CD14-positive monocyte (primary cell): ENCODE measurements at regions not wholly inside any gene's neighbourhood (a gene's known extent, or its start where the extent isn't known, plus 50 kb on each side); places are given as distances from the start of the nearest gene placed in this dataset.

Experiments
- DNase-seq, 3 donors: peaks; one replicate each; pipeline ENCODE4 v3.0.0-alpha.2; 2011 to 2022
- H2AFZ ChIP-seq: 2 replicates; pipeline ENCODE4 v1.6.0; 2012; ENCODE audit warnings: mild to moderate bottlenecking, low read depth, low read length, inconsistent platforms; ENCODE audit not compliant: insufficient read depth, poor library complexity, severe bottlenecking
- H3K27ac ChIP-seq, 2 donors: 1 replicate in 1 of 2; 2 replicates in 1 of 2; pipeline ENCODE4 v1.5.1; 2012 to 2013; ENCODE audit warnings: low read length in 2 of 2, control low read depth in 1 of 2, inconsistent platforms in 1 of 2, low read depth in 1 of 2, mild to moderate bottlenecking in 1 of 2
- H3K27me3 ChIP-seq, 2 donors: one replicate each; pipeline versions ENCODE4 v1.6.0 to v1.6.1; 2011 to 2013; ENCODE audit warnings: low read length in 2 of 2; ENCODE audit not compliant: control insufficient read depth in 2 of 2, insufficient read depth in 2 of 2
- H3K36me3 ChIP-seq, 2 donors: replicated peaks in 1 of 2; 1 replicate in 1 of 2; 2 replicates in 1 of 2; pipeline versions ENCODE4 v1.5.1 to v1.6.1; 2012 to 2013; ENCODE audit warnings: low read length in 2 of 2, control low read depth in 1 of 2, inconsistent platforms in 1 of 2, mild to moderate bottlenecking in 1 of 2; ENCODE audit not compliant: insufficient read depth in 2 of 2, control insufficient read depth in 1 of 2
- H3K4me1 ChIP-seq, 2 donors: 1 replicate in 1 of 2; 2 replicates in 1 of 2; pipeline versions ENCODE4 v1.5.1 to v1.6.1; 2012 to 2013; ENCODE audit warnings: low read length in 2 of 2, control low read depth in 1 of 2, inconsistent platforms in 1 of 2, mild to moderate bottlenecking in 1 of 2, moderate library complexity in 1 of 2; ENCODE audit not compliant: insufficient read depth in 2 of 2, control insufficient read depth in 1 of 2
- H3K4me2 ChIP-seq: replicated peaks from 2 replicates; pipeline ENCODE3; 2012; ENCODE audit warnings: low read length, moderate library complexity, mild to moderate bottlenecking; ENCODE audit not compliant: poor library complexity, severe bottlenecking; ENCODE audit errors: extremely low read depth
- H3K4me3 ChIP-seq, 3 experiments: fragments of 200-600 bp in 1 of 3; sonication (generic) in 1 of 3; replicated peaks in 1 of 3; 1 replicate in 2 of 3; 2 replicates in 1 of 3; pipeline ENCODE4 v1.5.1; 2011 to 2013; ENCODE audit warnings: low read length in 3 of 3, mild to moderate bottlenecking in 3 of 3, control low read depth in 2 of 3, low read depth in 2 of 3, inconsistent platforms in 1 of 3, moderate library complexity in 1 of 3
- H3K79me2 ChIP-seq: 2 replicates; pipeline ENCODE4 v1.6.0; 2012; ENCODE audit warnings: mild to moderate bottlenecking, control low read depth, inconsistent platforms, low read length, moderate library complexity; ENCODE audit not compliant: insufficient read depth
- H3K9ac ChIP-seq: 2 replicates; pipeline ENCODE4 v1.6.0; 2017; ENCODE audit warnings: low read length, mild to moderate bottlenecking; ENCODE audit not compliant: insufficient read depth, poor library complexity, severe bottlenecking
- H3K9me3 ChIP-seq, 2 donors: replicated peaks in 1 of 2; 1 replicate in 1 of 2; 2 replicates in 1 of 2; pipeline versions ENCODE4 v1.5.1 to v1.6.1; 2012 to 2013; ENCODE audit warnings: low read length in 2 of 2, control low read depth in 1 of 2; ENCODE audit not compliant: control insufficient read depth in 1 of 2, insufficient read depth in 1 of 2
- H4K20me1 ChIP-seq: 2 replicates; pipeline ENCODE4 v1.6.0; 2012; ENCODE audit warnings: mild to moderate bottlenecking, low read length, control low read depth, moderate library complexity; ENCODE audit not compliant: insufficient read depth
- H3K27ac Mint-ChIP-seq, 7 donors: one replicate each; pipeline ENCODE4 v1.8.0; 2020; ENCODE audit warnings: mild to moderate bottlenecking in 7 of 7, mixed read lengths in 7 of 7, moderate library complexity in 6 of 7, inconsistent platforms in 2 of 7
- H3K27me3 Mint-ChIP-seq, 3 donors: one replicate each; pipeline ENCODE4 v1.8.0; 2021 to 2022; ENCODE audit warnings: low read depth in 3 of 3, mild to moderate bottlenecking in 3 of 3, mixed read lengths in 3 of 3, moderate library complexity in 3 of 3, inconsistent platforms in 1 of 3
- H3K36me3 Mint-ChIP-seq, 2 donors: one replicate each; pipeline ENCODE4 v1.8.0; 2020; ENCODE audit warnings: mixed read lengths in 2 of 2, inconsistent platforms in 1 of 2, mild to moderate bottlenecking in 1 of 2
- H3K4me1 Mint-ChIP-seq: one replicate; pipeline ENCODE4 v1.8.0; 2020; ENCODE audit warnings: mild to moderate bottlenecking, mixed read lengths
- H3K4me3 Mint-ChIP-seq, 2 donors: one replicate each; pipeline ENCODE4 v1.8.0; 2020; ENCODE audit warnings: mild to moderate bottlenecking in 2 of 2, mixed read lengths in 2 of 2, moderate library complexity in 1 of 2
- H3K9me3 Mint-ChIP-seq, 7 donors: one replicate each; pipeline ENCODE4 v1.8.0; 2020 to 2022; ENCODE audit warnings: mixed read lengths in 7 of 7, mild to moderate bottlenecking in 6 of 7, moderate library complexity in 6 of 7, inconsistent platforms in 2 of 7
- CTCF ChIP-seq: fragments of 200-600 bp; IDR thresholded peaks from one replicate; pipeline ENCODE4 v1.8.0; 2022; ENCODE audit warnings: antibody characterized with exemption, mild to moderate bottlenecking
- WGBS: methylation state at CpG from one replicate; pipeline ENCODE4 v1.1.5; 2013; ENCODE audit warnings: missing lambda C conversion rate; ENCODE audit not compliant: insufficient coverage; 5-methylcytosine and 5-hydroxymethylcytosine counted together
- intact Hi-C, 2 donors: fragments of 100-400 bp; cut with micrococcal nuclease; formaldehyde crosslinking; loops; one replicate each; pipeline versions ENCODE4 v1.15.0 to v1.15.1; 2023

GRCh38 chr11:127632546-127632945 is 632.0 kb upstream of the KIRREL3 start:
- H3K27me3 ChIP-seq, result no peaks in the 10 kb centered on the region
- Mint-ChIP-seq H3K9me3 (no peaks in the 10 kb centered on the region), H3K4me1 (no peaks in the 10 kb centered on the region), H3K36me3 (no peaks in the 10 kb centered on the region), H3K27me3 (no peaks in the 10 kb centered on the region), H3K27ac (no peak overlapping the region), H3K4me3 (no peak overlapping the region)
- no peaks in the 10 kb centered on the region for H3K4me1 ChIP-seq
- H3K4me2 ChIP-seq, result no peak overlapping the region
- 85% methylated on average over 2 of the region's 4 CpGs for WGBS
- intact Hi-C loops, result no loop called here
- TF ChIP-seq CTCF, result no peak
- no peaks in the 10 kb centered on the region for H4K20me1 ChIP-seq
- no peak overlapping the region for H2AFZ ChIP-seq
- no peak overlapping the region for H3K4me3 ChIP-seq
- no peaks in the 10 kb centered on the region for H3K9me3 ChIP-seq
- no peak overlapping the region for H3K27ac ChIP-seq
- H3K9ac ChIP-seq, result no peak overlapping the region
- no peaks in the 10 kb centered on the region for H3K79me2 ChIP-seq
- no peaks in the 10 kb centered on the region for H3K36me3 ChIP-seq
- no peak for DNase-seq

GRCh38 chr11:127631974-127632373 is 631.4 kb upstream of the KIRREL3 start:
- Mint-ChIP-seq H3K9me3 (no peaks in the 10 kb centered on the region), H3K27me3 (no peaks in the 10 kb centered on the region), H3K4me1 (no peaks in the 10 kb centered on the region), H3K27ac (no peak overlapping the region), H3K36me3 (no peaks in the 10 kb centered on the region), H3K4me3 (no peak overlapping the region)
- no peak overlapping the region for H3K4me2 ChIP-seq
- no peak for DNase-seq
- no peak overlapping the region for H3K27ac ChIP-seq
- no peaks in the 10 kb centered on the region for H3K27me3 ChIP-seq
- H3K4me3 ChIP-seq, result no peak overlapping the region
- TF ChIP-seq CTCF, result no peak
- no peaks in the 10 kb centered on the region for H3K36me3 ChIP-seq
- H3K4me1 ChIP-seq, result no peaks in the 10 kb centered on the region
- 100% methylated on average over 3 of the region's 5 CpGs for WGBS
- H4K20me1 ChIP-seq, result no peaks in the 10 kb centered on the region
- H3K9ac ChIP-seq, result no peak overlapping the region
- intact Hi-C loops, result no loop called here
- no peaks in the 10 kb centered on the region for H3K9me3 ChIP-seq
- H3K79me2 ChIP-seq, result no peaks in the 10 kb centered on the region
- H2AFZ ChIP-seq, result no peak overlapping the region
